NCI-H1436 (cell line): ENCODE measurements at regions not wholly inside any gene's neighbourhood (a gene's known extent, or its start where the extent isn't known, plus 50 kb on each side); places are given as distances from the start of the nearest gene placed in this dataset.
"Not testable (repeated sequence)": the region's sequence is repeated elsewhere in the genome, so short reads cannot be mapped to it uniquely, and the experiment has no call there.

Experiments
- DNase-seq: peaks from one replicate; lab custom pipeline; 2025; lab: John Stamatoyannopoulos, UW

DNA sequence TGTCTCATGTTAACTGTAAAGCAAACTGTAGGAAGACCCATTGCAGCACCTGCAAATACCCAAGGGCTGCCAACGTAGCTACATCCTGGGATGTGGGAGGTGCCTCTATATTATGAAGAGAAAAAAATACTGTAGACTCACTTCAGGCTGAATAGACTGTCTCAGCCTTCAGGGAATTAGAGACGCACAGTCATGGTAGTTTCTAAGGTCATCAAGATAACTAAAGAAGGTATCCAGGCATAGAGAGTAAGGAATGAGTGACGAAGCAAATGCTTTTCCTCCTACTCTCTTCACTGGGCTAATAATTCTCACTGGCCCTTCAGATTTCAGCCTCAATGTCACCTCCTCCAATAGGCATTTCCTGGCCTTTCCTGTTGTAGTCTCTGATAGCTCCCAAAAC lies 121.6 kb upstream of the ECI2 start:
- no peak for DNase-seq

DNA sequence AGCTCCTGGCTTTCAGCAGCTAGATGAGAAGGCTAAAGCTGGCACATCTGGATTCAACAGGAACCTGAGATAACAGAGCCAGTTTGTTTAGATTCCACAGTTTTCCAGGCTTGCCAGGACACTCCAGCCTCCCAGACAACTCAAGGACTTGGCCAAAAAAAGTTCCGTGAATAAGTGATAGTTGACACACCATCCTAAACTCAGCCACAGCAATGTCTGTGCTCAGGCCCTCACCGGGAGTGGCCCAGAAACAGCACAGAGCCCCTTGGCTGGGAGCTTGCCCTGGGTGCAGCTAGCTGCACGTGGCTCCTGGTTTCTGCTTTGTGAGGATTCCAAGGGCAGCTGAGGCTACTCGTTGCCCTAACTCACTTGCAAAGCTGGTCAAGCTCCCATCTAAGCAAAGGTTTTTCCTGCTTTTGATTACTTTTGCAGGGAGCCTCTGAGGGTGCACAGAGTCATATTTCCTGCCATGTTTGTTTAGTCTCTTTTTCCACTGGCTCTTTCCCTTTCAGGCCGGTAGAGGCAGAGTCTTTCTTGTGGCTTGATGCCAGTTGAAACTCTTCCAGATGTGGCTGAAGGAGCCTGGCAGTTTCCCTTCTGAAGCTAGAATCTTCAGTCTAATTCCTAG lies 118.3 kb upstream of the ECI2 start:
- DNase-seq: no peak

GRCh38 chr6:4252445-4252844 lies 117.1 kb upstream of the ECI2 start:
- DNase-seq: not testable (repeated sequence)

DNA sequence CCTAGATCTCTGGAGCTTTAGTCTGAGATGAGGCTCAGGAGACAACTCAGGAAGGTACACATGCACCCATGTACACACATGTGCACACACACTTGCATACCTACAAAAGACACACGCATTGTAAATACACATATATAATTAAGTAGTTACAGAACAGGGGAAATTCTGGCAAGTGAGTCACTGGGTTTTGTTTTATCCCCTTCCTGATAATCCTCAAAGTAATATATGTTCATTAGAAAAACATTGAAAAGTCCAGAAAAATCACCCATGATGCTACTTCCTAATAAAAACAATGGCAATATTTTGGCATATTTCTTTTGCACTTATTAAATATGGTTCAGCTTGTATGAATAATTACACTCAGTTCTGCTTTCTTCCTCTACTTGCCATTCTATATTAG lies 115.3 kb upstream of the ECI2 start:
- no peak for DNase-seq

DNA sequence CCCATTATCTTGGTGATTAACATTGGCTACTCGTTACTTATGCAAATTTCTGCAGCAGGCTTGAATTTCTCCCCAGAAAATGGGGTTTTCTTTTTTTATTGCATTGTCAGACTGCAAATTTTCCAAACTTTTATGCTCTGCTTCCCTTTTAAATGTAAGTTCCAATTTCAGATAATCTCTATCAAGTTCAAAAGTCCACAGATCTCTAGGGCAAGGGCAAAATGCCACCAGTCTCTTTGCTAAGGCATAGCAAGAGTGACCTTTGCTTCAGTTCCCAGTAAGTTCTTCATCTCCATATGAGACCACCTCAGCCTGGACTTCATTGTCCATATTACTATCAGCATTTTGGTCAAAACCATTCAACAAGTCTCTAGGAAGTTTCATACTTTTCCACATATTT lies 108.5 kb upstream of the ECI2 start:
- not testable (repeated sequence) for DNase-seq

- DNase-seq: no peak
Measured at GRCh38 chr6:4243237-4243636, 107.9 kb upstream of the ECI2 start.

DNA sequence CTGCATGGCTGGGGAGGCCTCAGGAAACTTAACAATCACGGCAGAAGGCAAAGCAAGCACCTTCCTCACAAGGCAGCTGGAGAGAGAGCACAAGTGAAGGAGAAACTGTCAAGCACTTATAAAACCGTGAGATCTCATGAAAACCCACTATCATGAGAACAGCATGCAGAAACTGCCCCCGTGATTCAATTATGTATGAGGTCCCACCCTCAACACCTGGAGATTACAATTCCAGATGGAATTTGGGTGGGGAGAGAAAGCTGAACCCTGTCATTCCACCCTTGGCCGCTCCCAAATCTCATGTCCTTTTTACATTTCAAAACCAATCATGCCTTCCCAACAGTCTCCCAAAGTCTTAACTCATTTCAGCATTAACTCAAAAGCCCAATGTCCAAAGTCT lies 107.2 kb upstream of the ECI2 start:
- DNase-seq: no peak

- DNase-seq: no peak
Measured at GRCh38 chr6:4240148-4240547, 104.8 kb upstream of the ECI2 start.

DNA sequence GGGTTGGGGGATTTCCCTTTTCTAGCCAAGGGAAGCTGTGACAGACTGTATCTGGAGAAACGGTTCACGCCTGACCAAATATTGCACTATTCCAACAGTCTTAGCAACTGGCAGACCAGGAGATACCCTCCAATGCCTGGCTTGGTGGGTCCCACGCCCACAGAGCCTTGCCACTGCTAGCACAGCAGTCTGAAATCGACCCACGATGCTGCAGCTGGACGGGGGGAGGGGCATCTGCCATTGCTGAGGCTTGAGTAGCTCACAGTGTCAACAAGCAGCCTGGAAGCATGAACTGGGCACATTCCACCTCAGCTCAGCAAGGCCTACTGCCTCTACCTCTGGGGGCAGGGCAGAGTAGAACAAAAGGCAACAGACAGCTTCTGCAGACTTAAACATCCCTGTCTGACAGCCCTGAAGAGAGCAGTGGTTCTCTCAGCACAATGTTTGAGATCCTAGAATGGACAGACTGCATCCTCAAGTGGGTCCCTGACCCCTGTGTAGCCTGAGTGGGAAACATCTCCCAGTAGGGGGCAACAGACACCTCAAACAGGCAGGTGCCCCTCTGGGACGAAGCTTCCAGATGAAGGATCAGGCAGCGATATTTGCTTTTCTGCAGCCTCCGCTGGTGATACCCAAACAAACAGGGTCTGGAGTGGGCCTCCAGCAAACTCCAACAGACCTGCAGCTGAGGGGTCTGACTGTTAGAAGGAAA lies 89.9 kb upstream of the ECI2 start:
- DNase-seq: no peak

- DNase-seq: no peak
Measured at GRCh38 chr6:4224067-4224978, 88.9 kb upstream of the ECI2 start.

DNA sequence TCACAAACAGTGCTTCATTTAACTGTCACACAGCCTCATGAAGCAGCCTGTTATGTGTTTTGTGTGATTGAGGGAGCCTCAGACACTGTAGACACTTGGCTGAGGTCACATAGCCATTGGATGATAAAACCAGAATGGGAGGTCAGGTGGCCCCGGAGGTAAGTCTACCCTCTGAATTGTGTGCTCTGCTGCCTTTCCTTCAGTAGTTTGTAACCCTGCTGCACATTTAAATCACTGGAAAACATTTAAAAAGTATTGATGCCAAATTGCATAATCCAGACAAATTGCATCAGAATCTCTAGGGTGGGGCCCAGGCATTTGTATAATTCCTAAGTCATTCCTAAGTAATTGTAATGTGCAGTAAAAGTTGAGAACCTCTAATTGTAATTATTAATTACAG lies 85.2 kb upstream of the ECI2 start:
- DNase-seq: no peak

DNA sequence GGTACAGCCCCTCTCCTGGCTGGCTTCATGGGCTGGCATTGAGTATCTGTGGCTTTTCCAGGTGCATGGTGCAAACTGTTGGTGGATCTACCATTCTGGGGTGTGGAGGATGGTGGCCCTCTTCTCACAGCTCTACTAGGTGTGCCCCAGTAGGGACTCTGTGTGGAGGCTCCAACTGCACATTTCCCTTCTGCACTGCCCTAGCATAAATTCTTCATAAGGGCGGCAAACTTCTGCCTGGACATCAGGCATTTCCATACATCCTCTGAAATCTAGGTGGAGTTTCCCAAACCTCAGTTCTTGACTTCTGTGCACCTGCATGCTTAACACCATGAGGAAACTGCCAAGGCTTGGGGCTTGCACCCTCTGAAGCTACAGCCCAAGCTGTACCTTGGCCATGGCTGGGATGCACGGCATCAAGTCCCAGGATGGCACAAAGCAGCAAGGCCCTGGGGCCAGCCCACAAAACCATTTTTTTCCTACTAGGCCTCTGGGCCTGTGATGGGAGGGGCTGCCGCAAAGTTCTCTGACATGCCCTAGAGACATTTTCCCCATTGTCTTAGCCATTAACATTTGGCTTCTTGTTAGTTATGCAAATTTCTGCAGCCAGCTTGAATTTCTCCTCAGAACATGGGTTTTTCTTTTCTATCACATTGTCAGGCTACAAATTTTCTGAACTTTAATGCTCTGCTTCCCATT lies 83.4 kb upstream of the ECI2 start:
- not testable (repeated sequence) for DNase-seq

DNA sequence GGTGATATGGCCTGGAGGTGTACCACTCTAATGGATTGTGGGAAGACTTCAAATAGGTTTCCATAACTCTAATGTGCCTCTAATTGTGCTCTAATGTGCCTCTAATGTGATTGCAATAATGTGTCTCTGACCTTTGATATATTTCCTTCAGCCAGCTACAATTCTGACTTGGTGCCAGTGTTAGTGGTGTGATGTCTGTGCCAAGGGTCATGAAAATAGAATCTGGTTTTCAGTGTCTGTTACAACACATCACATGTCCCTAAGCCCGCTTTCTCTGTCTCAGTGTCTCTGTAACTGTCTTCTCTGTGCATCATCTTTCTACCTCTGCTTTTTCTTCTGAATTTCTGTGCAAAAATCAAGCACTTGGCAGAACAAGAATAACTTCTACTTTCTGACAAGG lies 77.2 kb upstream of the ECI2 start:
- DNase-seq: no peak

- DNase-seq: peak; percentile 9
Measured at GRCh38 chr6:4210629-4211419, 75.4 kb upstream of the ECI2 start.

DNA sequence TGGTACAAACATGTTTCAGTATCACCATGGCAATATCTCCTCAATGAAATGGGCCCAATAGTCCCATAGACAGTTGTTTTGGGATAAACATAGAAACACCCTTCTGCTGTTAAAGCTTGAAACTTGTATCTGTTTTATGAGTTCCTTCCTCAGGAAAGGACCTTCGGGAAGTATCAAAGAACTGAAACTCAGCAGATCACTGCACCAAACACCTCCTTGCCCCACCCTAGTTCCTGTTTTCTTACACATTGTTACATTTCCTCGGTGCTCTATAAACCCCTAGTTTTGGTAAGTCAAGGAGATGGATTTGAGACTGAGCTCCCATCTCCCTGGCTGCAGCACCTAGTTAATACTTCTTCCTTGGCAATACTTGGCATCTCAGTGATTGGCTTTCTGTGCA lies 73.8 kb upstream of the ECI2 start:
- DNase-seq: no peak

- no peak for DNase-seq
Measured at GRCh38 chr6:4208158-4208557, 72.8 kb upstream of the ECI2 start.

DNA sequence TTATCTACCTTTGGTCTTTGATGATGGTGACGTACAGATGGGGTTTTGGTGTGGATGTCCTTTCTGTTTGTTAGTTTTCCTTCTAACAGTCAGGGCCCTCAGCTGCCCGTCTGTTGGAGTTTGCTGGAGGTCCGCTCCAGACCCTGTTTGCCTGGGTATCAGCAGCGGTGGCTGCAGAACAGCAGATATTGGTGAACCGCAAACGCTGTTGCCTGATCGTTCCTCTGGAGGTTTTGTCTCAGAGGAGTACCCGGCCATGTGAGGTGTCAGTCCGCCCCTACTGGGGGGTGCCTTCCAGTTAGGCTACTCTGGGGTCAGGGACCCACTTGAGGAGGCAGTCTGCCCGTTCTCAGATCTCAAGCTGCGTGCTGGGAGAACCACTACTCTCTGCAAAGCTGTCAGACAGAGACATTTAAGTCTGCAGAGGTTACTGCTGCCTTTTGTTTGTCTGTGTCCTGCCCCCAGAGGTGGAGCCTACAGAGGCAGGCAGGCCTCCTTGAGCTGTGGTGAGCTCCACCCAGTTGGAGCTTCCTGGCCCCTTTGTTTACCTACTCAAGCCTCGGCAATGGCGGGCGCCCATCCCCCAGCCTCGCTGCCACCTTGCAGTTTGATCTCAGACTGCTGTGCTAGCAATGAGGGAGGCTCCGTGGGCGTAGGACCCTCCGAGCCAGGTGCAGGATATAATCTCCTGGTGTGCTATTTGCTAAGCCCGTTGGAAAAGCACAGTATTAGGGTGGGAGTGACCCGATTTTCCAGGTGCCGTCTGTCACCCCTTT lies 68.5 kb upstream of the ECI2 start:
- not testable (repeated sequence) for DNase-seq

DNA sequence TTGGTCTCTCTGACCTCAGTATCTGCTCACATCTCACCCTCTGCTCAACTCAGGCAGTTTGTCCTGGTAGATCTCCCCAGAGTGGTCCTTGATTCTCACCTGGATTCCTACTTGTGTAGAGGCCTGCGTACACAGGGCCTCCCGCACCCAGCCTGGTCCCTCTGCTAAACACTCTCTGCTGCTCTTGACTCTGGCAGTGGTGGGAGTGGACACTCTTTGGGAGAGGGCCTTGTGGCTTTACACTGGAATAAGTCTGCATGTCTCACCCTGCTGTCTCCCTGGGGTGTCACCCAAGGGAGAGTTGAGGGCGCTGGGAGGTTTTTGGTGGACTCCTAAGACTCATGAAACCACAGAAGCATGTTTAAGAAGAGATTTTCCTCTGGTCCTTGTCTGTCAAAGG lies 57.3 kb upstream of the ECI2 start:
- no peak for DNase-seq

- no peak for DNase-seq
Measured at GRCh38 chr6:4192173-4192572, 56.8 kb upstream of the ECI2 start.

- DNase-seq: no peak
Measured at GRCh38 chr6:4191271-4191721, 55.9 kb upstream of the ECI2 start.

GRCh38 chr6:4189249-4189648 lies 53.9 kb upstream of the ECI2 start:
- DNase-seq: no peak
